ENCODE measurements at regions not wholly inside any gene's neighbourhood (a gene's known extent, or its start where the extent isn't known, plus 50 kb on each side); places are given as distances from the start of the nearest gene placed in this dataset.

GRCh38 chr2:111715987-111716904 is 167.7 kb downstream of the ANAPC1 start:
- no peaks in the 10 kb centered on the region for H3K27me3 ChIP-seq (ENCODE audit: control insufficient read depth, insufficient read depth, low read length)

GRCh38 chr2:111716905-111717775 is 166.9 kb downstream of the ANAPC1 start:
- no peaks in the 10 kb centered on the region for H3K27me3 ChIP-seq (ENCODE audit: control insufficient read depth, insufficient read depth, low read length)
- H3K4me3 ChIP-seq (ENCODE audit: low read depth, low read length) = no peak overlapping the region
- DNase-seq (ENCODE audit: low read depth) = no peak
- no peaks in the 10 kb centered on the region for H3K36me3 ChIP-seq (ENCODE audit: control insufficient read depth, insufficient read depth, low read length)
- no peak for TF ChIP-seq CTCF (IDR thresholded peaks at IDR 0.05; ENCODE audit: insufficient read depth, low read length, poor library complexity, severe bottlenecking)

More at GRCh38 chr2:111715987-111716904, 167.7 kb downstream of the ANAPC1 start:
- DNase-seq (ENCODE audit: low read depth) = no peak
- no peak for TF ChIP-seq CTCF (IDR thresholded peaks at IDR 0.05; ENCODE audit: insufficient read depth, low read length, poor library complexity, severe bottlenecking)
- Histone ChIP-seq H3K36me3 (ENCODE audit: control insufficient read depth, insufficient read depth, low read length) (no peaks in the 10 kb centered on the region), H3K4me3 (ENCODE audit: low read depth, low read length) (no peak overlapping the region)

Data from kidney epithelial cell (primary cell).